DND-41 (cell line): ENCODE measurements at regions not wholly inside any gene's neighbourhood (a gene's known extent, or its start where the extent isn't known, plus 50 kb on each side); places are given as distances from the start of the nearest gene placed in this dataset.
"Not testable (repeated sequence)": the region's sequence is repeated elsewhere in the genome, so short reads cannot be mapped to it uniquely, and the experiment has no call there.

ENCODE experiments used
- ATAC-seq: fragments of 200-7000 bp; cut with Tn5 transposase; 3 replicates; pipeline ENCODE4 v1.9.1; 2021; ENCODE audit warnings: low read depth; ENCODE audit not compliant: insufficient read depth
- DNase-seq: peaks from one replicate; pipeline ENCODE4 v3.0.0-alpha.2; 2020
- H2AFZ ChIP-seq: 2 replicates; pipeline ENCODE4 v1.6.0; 2012; ENCODE audit warnings: low read depth, low read length
- H3K27ac ChIP-seq: 2 replicates; pipeline ENCODE4 v1.5.1; 2012; ENCODE audit warnings: low read length, inconsistent platforms
- H3K27me3 ChIP-seq: fragments of 200-600 bp; sonication (generic); 2 replicates; pipeline ENCODE4 v1.6.0; 2012; ENCODE audit warnings: low read length, mild to moderate bottlenecking, inconsistent platforms; ENCODE audit not compliant: insufficient read depth, poor library complexity
- H3K36me3 ChIP-seq: 2 replicates; pipeline ENCODE4 v1.5.1; 2012; ENCODE audit warnings: low read length, inconsistent platforms; ENCODE audit not compliant: insufficient read depth
- H3K4me1 ChIP-seq: 2 replicates; pipeline ENCODE4 v1.5.1; 2012; ENCODE audit warnings: mild to moderate bottlenecking, low read length; ENCODE audit not compliant: insufficient read depth
- H3K4me2 ChIP-seq: 2 replicates; pipeline ENCODE4 v1.6.0; 2012; ENCODE audit warnings: mild to moderate bottlenecking, moderate library complexity, low read length, inconsistent platforms; ENCODE audit not compliant: insufficient read depth
- H3K4me3 ChIP-seq, 2 experiments: fragments of 200-600 bp in 1 of 2; shearing (Covaris generic) in 1 of 2; 2 replicates each; pipeline ENCODE4 v1.5.1; 2012 to 2016; ENCODE audit warnings: inconsistent platforms in 2 of 2, low read length in 2 of 2, mild to moderate bottlenecking in 2 of 2, low read depth in 1 of 2, moderate library complexity in 1 of 2
- H3K79me2 ChIP-seq: 2 replicates; pipeline ENCODE4 v1.6.0; 2012; ENCODE audit warnings: low read length, inconsistent platforms; ENCODE audit not compliant: insufficient read depth
- H3K9ac ChIP-seq: 2 replicates; pipeline ENCODE4 v1.6.0; 2012; ENCODE audit warnings: low read depth, mild to moderate bottlenecking, inconsistent platforms, low read length, moderate library complexity
- H3K9me3 ChIP-seq: 2 replicates; pipeline ENCODE4 v1.5.1; 2012; ENCODE audit warnings: low read length, moderate library complexity, mild to moderate bottlenecking, inconsistent platforms; ENCODE audit not compliant: insufficient read depth, severe bottlenecking
- H4K20me1 ChIP-seq: 2 replicates; pipeline ENCODE4 v1.6.0; 2012; ENCODE audit warnings: low read length; ENCODE audit not compliant: insufficient read depth
- EZH2 ChIP-seq: IDR thresholded peaks from 3 replicates; pipeline ENCODE4 v1.6.1; 2012; ENCODE audit warnings: borderline replicate concordance, low read depth, mild to moderate bottlenecking, moderate library complexity, low read length, inconsistent platforms; ENCODE audit not compliant: severe bottlenecking
- TF ChIP-seq, protein P1 (sequence below): IDR thresholded peaks from 2 replicates; pipeline ENCODE4 v1.5.1; 2012; ENCODE audit warnings: borderline replicate concordance, low read length, moderate library complexity, mild to moderate bottlenecking; ENCODE audit not compliant: poor library complexity, severe bottlenecking; ENCODE audit errors: extremely low read depth

DNA sequence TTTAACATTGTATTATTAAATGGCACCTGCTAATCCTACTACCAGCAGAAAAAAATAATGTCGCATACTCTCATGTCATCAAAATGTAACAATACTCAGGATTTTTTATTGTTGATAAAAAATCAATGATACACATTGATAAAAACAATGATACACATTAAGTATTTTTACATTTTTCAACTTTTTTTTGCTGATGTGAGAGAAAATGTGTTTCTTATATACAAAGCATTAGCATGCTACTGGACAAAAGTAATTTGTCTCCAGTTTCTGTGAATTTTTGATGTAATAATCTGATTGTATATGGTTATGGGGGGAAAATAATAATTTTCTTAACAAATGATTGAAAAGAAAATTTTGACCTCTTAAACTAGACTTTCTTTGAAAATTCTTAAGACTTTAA, 1256.6 kb upstream of the CNTN5 start:
- Histone ChIP-seq H3K4me1 (no peaks in the 10 kb centered on the region), H3K9me3 (no peaks in the 10 kb centered on the region), H2AFZ (no peak overlapping the region), H3K79me2 (no peaks in the 10 kb centered on the region), H3K27ac (no peak overlapping the region), H3K9ac (no peak overlapping the region), H3K4me2 (no peak overlapping the region), H3K4me3 (no peak overlapping the region), H3K27me3 (no peaks in the 10 kb centered on the region), H3K36me3 (no peaks in the 10 kb centered on the region), H4K20me1 (no peaks in the 10 kb centered on the region)
- ATAC-seq (no peak), DNase-seq (no peak)
- TF ChIP-seq, protein P1, sequence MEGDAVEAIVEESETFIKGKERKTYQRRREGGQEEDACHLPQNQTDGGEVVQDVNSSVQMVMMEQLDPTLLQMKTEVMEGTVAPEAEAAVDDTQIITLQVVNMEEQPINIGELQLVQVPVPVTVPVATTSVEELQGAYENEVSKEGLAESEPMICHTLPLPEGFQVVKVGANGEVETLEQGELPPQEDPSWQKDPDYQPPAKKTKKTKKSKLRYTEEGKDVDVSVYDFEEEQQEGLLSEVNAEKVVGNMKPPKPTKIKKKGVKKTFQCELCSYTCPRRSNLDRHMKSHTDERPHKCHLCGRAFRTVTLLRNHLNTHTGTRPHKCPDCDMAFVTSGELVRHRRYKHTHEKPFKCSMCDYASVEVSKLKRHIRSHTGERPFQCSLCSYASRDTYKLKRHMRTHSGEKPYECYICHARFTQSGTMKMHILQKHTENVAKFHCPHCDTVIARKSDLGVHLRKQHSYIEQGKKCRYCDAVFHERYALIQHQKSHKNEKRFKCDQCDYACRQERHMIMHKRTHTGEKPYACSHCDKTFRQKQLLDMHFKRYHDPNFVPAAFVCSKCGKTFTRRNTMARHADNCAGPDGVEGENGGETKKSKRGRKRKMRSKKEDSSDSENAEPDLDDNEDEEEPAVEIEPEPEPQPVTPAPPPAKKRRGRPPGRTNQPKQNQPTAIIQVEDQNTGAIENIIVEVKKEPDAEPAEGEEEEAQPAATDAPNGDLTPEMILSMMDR: no peak
- TF ChIP-seq EZH2: no peak

DNA sequence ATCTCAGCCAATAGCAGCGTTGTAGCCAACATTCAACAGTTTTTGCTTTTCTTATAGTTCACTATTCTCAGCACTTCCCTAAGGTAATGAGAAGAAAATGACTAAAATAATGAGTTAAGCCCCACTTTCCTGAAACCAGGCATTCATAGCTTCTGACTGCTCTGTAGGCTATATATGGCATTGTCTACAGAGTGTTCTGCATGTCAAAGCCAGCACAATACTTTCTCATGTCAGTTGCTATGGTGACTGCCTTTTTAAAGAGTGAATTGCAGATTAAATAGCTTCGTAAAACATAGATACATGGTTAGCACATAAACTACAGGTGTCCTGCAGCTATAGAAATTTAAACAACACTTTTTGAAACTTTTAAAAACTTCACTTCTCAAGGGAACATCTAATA, 1256.1 kb upstream of the CNTN5 start:
- H3K9me3 ChIP-seq: no peaks in the 10 kb centered on the region
- H3K79me2 ChIP-seq: no peaks in the 10 kb centered on the region
- no peaks in the 10 kb centered on the region for H3K4me1 ChIP-seq
- ATAC-seq (no peak), DNase-seq (no peak)
- H4K20me1 ChIP-seq: no peaks in the 10 kb centered on the region
- H3K36me3 ChIP-seq: no peaks in the 10 kb centered on the region
- no peak overlapping the region for H3K4me3 ChIP-seq
- no peak overlapping the region for H2AFZ ChIP-seq
- TF ChIP-seq, protein P1: no peak
- TF ChIP-seq EZH2: no peak
- H3K4me2 ChIP-seq: no peak overlapping the region
- no peak overlapping the region for H3K27ac ChIP-seq
- H3K9ac ChIP-seq: no peak overlapping the region
- H3K27me3 ChIP-seq: no peaks in the 10 kb centered on the region

DNA sequence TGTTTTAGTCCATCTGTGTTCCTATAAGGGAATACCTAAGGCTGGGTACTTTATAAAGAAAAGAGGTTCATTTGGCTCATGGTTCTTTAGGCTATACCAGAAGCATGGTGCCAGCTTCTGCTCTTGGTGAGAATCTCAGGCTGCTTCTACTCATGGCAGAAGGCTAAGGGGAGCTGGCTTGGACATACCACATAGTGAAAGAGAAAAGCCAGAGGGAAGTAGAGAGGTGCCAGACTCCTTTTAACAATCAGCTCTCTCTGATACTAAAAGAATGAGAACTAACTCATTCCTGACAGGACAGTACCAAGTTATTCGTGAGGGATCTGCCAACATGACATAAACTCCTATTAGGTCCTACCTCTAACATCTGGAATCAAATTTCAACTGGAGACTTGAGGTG, 1250.2 kb upstream of the CNTN5 start:
- no peaks in the 10 kb centered on the region for H3K36me3 ChIP-seq
- H3K27me3 ChIP-seq: no peaks in the 10 kb centered on the region
- H3K27ac ChIP-seq: no peak overlapping the region
- no peaks in the 10 kb centered on the region for H4K20me1 ChIP-seq
- H3K4me2 ChIP-seq: no peak overlapping the region
- H2AFZ ChIP-seq: no peak overlapping the region
- H3K9me3 ChIP-seq: no peaks in the 10 kb centered on the region
- no peaks in the 10 kb centered on the region for H3K4me1 ChIP-seq
- no peaks in the 10 kb centered on the region for H3K79me2 ChIP-seq
- DNase-seq (no peak), ATAC-seq (no peak)
- no peak overlapping the region for H3K9ac ChIP-seq
- TF ChIP-seq EZH2: no peak
- TF ChIP-seq, protein P1: no peak
- no peak overlapping the region for H3K4me3 ChIP-seq

DNA sequence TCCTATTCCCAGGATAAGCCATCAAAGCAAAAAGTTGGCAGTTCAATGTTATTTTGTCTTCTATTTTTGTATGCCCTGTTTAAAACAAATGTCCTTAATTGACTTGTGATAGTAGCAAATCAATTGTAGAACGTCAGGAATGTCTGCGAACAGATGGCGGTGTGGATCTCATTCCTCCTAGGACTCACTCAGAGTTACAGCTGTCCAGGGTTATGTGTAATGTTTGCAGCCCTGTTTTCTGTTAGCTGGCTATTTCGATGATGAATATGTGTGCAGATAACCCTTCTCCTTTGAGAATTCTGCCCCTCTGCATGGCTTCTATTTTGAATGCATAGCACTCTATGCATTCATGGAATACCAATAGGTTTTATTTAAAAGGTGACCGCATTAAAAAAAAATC, 1248.0 kb upstream of the CNTN5 start:
- H3K9me3 ChIP-seq: no peaks in the 10 kb centered on the region
- DNase-seq (no peak), ATAC-seq (no peak)
- no peak overlapping the region for H3K4me3 ChIP-seq
- no peaks in the 10 kb centered on the region for H4K20me1 ChIP-seq
- H3K9ac ChIP-seq: no peak overlapping the region
- TF ChIP-seq, protein P1: no peak
- TF ChIP-seq EZH2: no peak
- no peak overlapping the region for H3K27ac ChIP-seq
- H3K79me2 ChIP-seq: no peaks in the 10 kb centered on the region
- no peaks in the 10 kb centered on the region for H3K4me1 ChIP-seq
- H2AFZ ChIP-seq: no peak overlapping the region
- H3K36me3 ChIP-seq: no peaks in the 10 kb centered on the region
- H3K4me2 ChIP-seq: no peak overlapping the region
- no peaks in the 10 kb centered on the region for H3K27me3 ChIP-seq

DNA sequence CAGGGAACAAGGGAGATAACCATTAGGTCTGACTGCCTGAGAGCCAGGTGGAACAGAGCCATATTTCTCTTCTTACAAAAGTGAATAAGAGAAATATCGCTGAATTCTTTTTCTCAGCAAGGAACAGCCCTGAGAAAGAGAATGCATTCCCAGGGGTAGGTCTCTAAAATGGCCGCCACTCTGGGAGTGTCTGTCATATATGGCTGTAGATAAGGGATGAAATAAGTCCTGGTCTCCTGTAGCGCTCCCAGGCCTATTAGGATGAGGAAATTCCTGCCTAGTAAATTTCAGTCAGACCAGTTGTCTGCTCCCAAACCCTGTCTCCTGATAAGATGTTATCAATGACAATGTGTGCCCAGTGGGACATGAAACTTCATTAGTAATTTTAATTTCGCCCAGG, 1236.4 kb upstream of the CNTN5 start:
- not testable (repeated sequence) for H2AFZ ChIP-seq, H3K79me2 ChIP-seq, H3K4me2 ChIP-seq, H3K9ac ChIP-seq, H3K27me3 ChIP-seq, H3K4me1 ChIP-seq, H4K20me1 ChIP-seq, H3K9me3 ChIP-seq, H3K4me3 ChIP-seq, H3K27ac ChIP-seq, ATAC-seq, H3K36me3 ChIP-seq, DNase-seq
